K562 (cell line): ENCODE measurements at regions not wholly inside any gene's neighbourhood (a gene's known extent, or its start where the extent isn't known, plus 50 kb on each side); places are given as distances from the start of the nearest gene placed in this dataset.

Source experiments
- CTCF ChIP-seq, 3 experiments: IDR thresholded peaks in 2 of 3; conservative IDR thresholded peaks in 1 of 3; 2 replicates each; pipeline ENCODE4 v1.5.1; 2011 to 2012; ENCODE audit warnings: low read length in 3 of 3, mild to moderate bottlenecking in 3 of 3, control low read depth in 2 of 3, improper control_type of control experiment in 1 of 3, inconsistent platforms in 1 of 3, low read depth in 1 of 3, mixed read lengths in 1 of 3, moderate library complexity in 1 of 3; ENCODE audit not compliant: insufficient read depth in 2 of 3
- FOXJ2 ChIP-seq: fragments of 200-800 bp; sonication (Bioruptor generic); IDR thresholded peaks from 2 replicates; pipeline ENCODE4 v1.6.1; 2016; ENCODE audit warnings: missing genetic modification characterization, missing compliant biosample characterization
- HCFC1 ChIP-seq: IDR thresholded peaks from 2 replicates; pipeline ENCODE4 v1.6.1; 2012; ENCODE audit warnings: low read depth, low read length, improper control_type of control experiment
- HOMEZ ChIP-seq: fragments of 250-450 bp; sonication (Bioruptor Pico); IDR thresholded peaks from 2 replicates; pipeline ENCODE4 v1.4.0; 2020; ENCODE audit warnings: mild to moderate bottlenecking, moderate library complexity
- JUN ChIP-seq, 2 experiments: sonication (generic) in 1 of 2; formaldehyde crosslinking in 1 of 2; IDR thresholded peaks; 2 replicates each; pipeline versions ENCODE4 v1.6.1 to v1.8.0; 2012 to 2022; ENCODE audit warnings: borderline replicate concordance in 2 of 2, mild to moderate bottlenecking in 2 of 2, improper control_type of control experiment in 1 of 2, low read depth in 1 of 2, low read length in 1 of 2, missing genetic modification reagents in 1 of 2
- L3MBTL2 ChIP-seq: fragments of 450-650 bp; IDR thresholded peaks from 2 replicates; pipeline ENCODE4 v1.6.1; 2016; ENCODE audit warnings: mild to moderate bottlenecking, moderate library complexity
- RAD21 ChIP-seq, 2 experiments: fragments of 250-450 bp in 1 of 2; fragments of 450-650 bp in 1 of 2; sonication (Bioruptor Pico) in 1 of 2; formaldehyde crosslinking in 1 of 2; IDR thresholded peaks in 1 of 2; conservative IDR thresholded peaks in 1 of 2; 2 replicates each; pipeline versions ENCODE4 v1.4.0 to v1.8.0; 2020 to 2022; ENCODE audit warnings: mild to moderate bottlenecking in 2 of 2, moderate library complexity in 1 of 2
- RFX5 ChIP-seq: IDR thresholded peaks from 2 replicates; pipeline ENCODE4 v1.6.1; 2011; ENCODE audit warnings: low read depth, mild to moderate bottlenecking, improper control_type of control experiment, low read length
- RNF2 ChIP-seq: sonication (generic); IDR thresholded peaks from 2 replicates; pipeline ENCODE4 v1.6.1; 2016
- SMAD3 ChIP-seq: fragments of 450-650 bp; formaldehyde crosslinking; conservative IDR thresholded peaks from 2 replicates; pipeline ENCODE4 v1.4.0; 2020; ENCODE audit warnings: mild to moderate bottlenecking
- ZC3H8 ChIP-seq: fragments of 450-650 bp; IDR thresholded peaks from 2 replicates; pipeline ENCODE4 v1.6.1; 2017
- TF ChIP-seq, protein P1 (sequence below): sonication (generic); formaldehyde crosslinking; IDR thresholded peaks from 2 replicates; pipeline ENCODE4 v1.8.1; 2023; ENCODE audit warnings: mild to moderate bottlenecking, missing genetic modification reagents

DNA sequence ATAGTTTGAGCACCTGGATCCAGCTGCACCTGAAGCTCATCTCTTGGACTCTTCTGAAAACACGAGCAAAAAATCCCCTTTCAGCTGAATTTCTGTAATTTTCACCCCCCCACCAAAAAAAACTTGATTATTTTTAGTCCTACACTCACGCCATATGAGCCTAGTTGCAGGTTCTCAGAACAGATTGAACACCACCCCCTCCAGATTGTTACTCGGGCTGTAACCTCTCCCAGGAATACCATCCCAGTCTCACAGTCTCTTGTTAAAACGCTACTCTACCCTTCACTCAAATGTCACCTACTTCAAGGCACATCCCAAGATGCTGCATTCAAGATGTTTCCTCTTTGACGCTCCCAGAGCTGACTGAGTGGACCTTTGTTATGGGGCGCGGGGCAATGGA is 96.3 kb upstream of the PRDM11 start:
- TF ChIP-seq CTCF (IDR thresholded peaks at IDR 0.05 in 2 of 3, conservative IDR thresholded peaks at IDR 0.05 in 1 of 3; ENCODE audit: insufficient read depth in 2 of 3, low read depth in 1 of 3, low read length in 3 of 3) (no peak), FOXJ2 (no peak), L3MBTL2 (no peak), RNF2 (no peak), SMAD3 (CRISPR knock-in tag) (no peak), HCFC1 (no peak), RAD21 (CRISPR knock-in tag; conservative IDR thresholded peaks at IDR 0.05 in 1 of 2, IDR thresholded peaks at IDR 0.05 in 1 of 2) (no peak), HOMEZ (CRISPR knock-in tag) (no peak), ZC3H8 (no peak), RFX5 (no peak), JUN (IDR thresholded peaks at IDR 0.05; ENCODE audit: borderline replicate concordance, low read depth, low read length) (no peak), JUN (CRISPR knock-in tag; IDR thresholded peaks at IDR 0.05; ENCODE audit: borderline replicate concordance) (no peak)
- TF ChIP-seq, protein P1, sequence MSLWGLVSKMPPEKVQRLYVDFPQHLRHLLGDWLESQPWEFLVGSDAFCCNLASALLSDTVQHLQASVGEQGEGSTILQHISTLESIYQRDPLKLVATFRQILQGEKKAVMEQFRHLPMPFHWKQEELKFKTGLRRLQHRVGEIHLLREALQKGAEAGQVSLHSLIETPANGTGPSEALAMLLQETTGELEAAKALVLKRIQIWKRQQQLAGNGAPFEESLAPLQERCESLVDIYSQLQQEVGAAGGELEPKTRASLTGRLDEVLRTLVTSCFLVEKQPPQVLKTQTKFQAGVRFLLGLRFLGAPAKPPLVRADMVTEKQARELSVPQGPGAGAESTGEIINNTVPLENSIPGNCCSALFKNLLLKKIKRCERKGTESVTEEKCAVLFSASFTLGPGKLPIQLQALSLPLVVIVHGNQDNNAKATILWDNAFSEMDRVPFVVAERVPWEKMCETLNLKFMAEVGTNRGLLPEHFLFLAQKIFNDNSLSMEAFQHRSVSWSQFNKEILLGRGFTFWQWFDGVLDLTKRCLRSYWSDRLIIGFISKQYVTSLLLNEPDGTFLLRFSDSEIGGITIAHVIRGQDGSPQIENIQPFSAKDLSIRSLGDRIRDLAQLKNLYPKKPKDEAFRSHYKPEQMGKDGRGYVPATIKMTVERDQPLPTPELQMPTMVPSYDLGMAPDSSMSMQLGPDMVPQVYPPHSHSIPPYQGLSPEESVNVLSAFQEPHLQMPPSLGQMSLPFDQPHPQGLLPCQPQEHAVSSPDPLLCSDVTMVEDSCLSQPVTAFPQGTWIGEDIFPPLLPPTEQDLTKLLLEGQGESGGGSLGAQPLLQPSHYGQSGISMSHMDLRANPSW: no peak
